GM19455 (cell line): ENCODE measurements at regions not wholly inside any gene's neighbourhood (a gene's known extent, or its start where the extent isn't known, plus 50 kb on each side); places are given as distances from the start of the nearest gene placed in this dataset.

Experiments
- ATAC-seq: cut with Tn5 transposase; IDR thresholded peaks from one replicate; pipeline ENCODE4 v1.9.1; 2021; ENCODE audit not compliant: unreplicated experiment

DNA sequence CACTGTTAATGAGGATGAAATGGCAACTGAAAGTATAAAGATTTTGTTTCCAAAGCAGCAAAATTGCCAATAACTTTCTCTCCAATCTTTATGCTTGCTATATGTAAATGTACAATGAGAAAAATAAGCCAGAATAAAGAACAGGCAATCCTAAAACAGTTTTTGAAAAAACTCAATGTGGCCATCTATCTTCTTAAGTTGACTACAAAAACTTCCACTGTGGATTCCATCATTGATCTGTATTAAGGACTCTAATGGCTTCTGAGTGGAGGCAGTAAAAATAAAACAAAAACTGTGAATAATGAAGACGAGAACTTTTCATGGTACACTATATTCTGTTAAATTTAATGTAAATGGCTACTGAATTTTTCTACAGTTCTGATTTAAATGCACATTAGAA, 382.9 kb downstream of the TMEM232 start:
- no peak for ATAC-seq

DNA sequence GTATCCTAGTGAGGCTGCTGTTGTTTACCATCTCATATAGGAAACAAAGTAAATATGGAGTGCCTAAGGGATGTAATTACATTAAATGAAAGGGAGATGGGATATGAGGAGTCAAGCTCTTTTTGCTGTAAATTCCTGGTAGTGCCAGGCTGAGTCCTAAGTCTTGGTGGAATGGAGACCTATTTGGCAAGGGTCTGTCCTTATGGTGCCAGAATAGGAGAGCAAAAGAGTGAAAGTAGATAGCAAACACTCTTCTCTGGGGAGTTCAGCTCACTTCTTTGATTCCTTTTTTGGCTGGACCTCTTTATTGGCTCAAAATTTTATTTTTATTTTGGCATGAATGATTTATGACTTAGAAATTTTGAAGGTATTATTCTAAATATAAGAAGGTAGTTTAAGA, 380.8 kb downstream of the TMEM232 start:
- no peak for ATAC-seq

DNA sequence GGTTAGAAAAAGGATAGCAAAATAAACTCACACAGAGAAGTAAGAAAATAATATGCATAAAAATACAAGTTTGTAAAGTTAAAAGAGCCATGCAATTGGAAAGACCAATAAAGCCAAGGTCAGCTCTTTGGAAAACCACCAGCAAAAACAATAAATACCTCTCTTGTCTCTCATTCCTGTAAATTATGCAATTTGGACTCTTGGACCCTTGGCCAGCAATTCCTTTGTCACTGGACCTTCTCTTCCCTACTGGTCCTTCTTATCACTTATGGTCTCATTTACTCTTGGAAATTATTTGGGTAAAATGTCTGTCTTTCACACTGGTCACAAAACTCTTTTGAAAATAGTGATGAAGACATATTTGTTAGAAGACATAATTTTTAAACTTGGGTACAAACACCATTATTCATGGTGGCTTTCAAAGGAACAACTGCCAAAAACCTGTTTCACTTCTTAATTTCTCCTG, 379.5 kb downstream of the TMEM232 start:
- no peak for ATAC-seq

DNA sequence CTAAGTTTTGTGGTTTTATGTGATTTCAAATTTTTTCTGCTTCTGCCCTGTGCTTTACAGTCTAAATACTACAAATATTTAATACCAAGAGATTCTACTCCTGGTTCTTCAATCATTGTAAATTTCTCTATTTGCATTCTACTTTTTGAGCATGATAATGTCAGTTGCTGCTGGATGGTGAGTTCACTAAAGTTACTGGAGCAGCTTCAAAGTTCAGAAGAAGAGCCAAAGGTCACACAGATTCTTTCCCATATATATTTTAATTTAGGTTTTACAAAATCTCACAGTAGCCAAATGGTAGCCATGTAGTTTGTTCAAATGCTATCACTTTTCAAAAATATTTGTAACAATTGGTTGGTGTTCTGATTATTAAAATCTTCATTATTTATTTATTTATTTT, 378.7 kb downstream of the TMEM232 start:
- no peak for ATAC-seq

DNA sequence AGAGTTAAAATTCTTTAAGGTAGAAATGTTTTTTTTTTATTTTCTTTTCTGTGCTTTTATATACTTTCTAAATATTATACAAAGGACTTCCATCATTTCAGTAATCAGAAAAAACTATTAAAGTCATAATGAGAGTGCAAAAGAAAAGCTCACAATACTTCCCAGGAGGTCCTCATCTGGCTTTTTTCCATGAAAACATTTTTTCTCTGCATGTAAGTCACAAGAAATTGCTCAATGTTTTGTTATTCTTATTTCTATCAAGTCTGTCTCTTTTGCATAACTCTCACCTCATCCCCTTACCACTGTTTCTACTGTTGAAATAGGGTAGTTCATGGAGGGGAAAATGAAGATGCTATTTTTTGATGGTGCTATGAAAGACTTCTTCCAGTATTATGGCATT, 375.0 kb downstream of the TMEM232 start:
- no peak for ATAC-seq

DNA sequence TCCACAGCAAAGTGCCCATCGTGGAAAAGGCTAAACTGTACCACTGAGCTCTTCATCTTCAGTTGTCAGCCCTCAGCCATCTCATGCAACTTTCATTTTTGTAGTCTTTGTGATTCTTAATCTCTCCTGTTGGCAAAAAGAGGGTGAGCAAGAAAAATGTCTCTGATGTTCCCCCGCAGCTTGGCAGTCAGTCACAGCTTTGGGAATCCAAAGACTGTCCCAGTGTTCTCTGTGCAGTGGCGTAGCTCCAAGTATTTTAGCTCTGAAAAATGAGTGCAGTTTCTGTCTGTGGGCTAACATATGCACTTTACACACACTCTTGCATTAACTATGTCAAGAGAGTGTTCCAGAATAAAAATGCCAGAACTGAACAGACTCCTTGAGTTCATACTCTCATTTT, 372.2 kb downstream of the TMEM232 start:
- ATAC-seq, result no peak

DNA sequence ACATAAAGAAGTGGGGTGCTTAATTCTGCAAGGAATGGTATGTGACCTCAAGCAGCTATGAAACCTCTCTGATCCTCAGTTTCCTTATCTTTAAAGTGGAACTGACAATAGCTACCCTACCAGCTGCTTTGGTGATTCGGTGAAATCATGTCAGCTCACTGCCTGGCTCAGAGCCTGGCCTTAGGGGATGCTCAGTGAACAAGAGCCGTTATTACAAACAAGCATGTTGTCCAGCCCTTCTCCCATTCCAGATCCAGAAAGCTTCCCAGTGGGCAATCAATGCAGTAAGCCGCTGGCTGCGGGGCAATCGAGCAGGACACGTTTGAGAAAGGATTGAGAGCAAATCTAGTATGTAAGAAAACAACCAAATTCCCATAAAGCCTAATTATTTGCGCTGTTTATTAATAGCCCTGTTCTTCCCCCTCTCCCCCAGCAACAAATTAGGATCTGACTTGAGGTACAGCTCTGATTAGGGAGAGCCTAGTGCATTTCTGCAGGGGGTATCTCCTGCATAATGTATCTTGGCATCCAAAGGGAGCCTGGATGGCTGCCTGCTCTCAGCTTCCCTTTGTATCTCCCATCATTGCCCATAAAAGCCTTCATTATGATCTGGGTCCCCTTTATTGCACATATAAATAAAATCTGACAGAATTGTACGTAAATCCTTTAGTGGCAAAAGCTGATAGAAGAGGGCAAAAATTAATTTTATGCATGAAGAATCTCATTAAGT, 371.4 kb downstream of the TMEM232 start:
- ATAC-seq, result no peak

DNA sequence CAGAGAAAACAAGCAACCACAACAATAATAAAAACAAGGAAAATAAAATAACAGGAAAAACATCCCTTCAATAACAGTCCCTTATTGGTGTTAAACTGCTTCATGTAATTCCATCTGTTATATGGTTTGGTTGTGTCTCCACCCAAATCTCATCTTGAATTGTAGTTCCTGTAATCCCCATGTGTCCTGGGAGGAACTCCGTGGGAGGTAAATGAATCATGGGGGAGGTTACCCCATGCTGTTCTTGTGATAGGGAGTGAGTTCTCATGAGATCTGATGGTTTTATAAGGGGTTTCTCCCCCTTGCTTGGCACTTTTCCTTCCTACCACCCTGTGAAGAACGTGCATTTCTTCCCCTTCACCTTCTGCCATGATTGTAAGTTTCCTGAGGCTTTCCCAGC, 369.8 kb downstream of the TMEM232 start:
- ATAC-seq, result no peak

DNA sequence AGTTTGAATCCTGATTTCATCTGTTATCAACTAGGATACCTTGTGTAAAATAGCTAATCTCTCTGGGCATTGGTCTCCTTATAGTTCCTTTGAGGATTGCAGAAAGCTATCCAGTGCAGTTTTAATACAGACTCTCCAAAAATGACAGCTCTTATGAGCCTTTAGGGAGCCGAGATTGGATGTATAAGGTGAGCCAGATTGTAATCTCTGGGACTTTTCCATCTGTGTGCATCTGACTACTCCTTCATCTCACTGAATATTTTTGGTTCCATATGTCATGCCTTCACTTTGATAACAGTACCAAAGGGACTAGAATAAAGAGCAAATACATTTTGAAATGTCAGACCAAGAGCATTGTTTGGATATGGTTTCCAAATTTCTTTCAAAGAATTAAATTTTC, 367.2 kb downstream of the TMEM232 start:
- no peak for ATAC-seq

DNA sequence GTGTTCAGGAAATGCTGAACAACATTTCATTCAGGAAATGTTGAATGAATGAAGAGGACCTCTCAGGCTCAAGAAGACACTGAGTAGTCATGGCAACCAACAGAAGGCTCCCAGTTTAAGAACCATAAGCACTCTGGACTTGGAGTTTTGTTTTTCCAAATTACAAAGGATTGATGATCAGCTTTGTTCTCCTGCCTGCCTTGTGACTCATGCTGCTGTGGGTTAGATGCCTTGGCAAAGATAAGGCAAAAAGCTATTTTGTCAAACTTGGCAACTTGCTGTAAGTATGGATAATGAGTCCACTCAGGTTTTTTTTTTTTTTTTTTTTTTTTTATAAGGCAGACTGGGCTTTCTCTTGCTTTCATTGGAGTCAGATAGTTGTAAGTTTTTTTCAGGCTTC, 365.0 kb downstream of the TMEM232 start:
- ATAC-seq, result no peak

DNA sequence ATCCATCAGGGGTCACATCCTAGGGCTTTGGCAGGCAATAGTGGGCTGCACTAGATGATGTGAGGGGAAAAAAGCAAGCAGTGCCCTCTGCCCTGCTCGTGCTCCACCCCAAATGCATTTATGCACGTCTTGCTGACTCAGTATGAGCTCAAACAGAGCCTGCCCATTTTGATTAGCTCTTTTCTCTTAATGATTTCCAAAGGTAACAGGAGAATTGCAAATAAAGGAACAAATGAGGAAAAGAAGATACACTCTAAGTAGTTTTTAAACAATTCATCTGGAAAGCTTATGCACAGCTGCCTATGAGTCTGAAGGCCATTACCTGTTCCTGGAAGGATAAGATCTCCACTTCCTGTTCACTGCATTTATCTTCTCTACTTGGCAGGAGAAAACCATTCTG, 364.2 kb downstream of the TMEM232 start:
- no peak for ATAC-seq

DNA sequence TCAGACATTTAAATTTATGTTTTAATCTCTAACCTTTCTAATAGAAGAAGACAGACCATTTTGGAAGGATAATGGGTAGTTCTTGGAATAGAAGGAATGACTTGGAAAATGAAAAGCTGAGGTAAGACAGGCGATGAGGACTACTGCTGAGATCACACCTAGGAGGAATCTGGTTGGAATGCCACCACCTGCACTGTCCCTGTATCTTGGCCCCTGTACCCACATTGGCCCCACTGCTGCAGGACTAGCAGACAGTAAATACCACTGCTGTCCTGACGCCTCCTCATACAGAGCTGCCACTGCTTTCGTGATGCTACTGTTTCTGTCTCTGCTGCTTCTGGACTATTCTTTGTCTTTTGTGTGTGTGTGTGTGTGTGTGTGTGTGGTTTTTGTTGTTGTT, 359.8 kb downstream of the TMEM232 start:
- ATAC-seq, result no peak
